Tibial artery (tissue), 4 donors: ENCODE measurements at regions not wholly inside any gene's neighbourhood (a gene's known extent, or its start where the extent isn't known, plus 50 kb on each side); places are given as distances from the start of the nearest gene placed in this dataset.

Experiments
- DNase-seq, 2 donors: peaks; one replicate each; pipeline ENCODE4 v3.0.0-alpha.2; 2019
- H3K27ac ChIP-seq, 2 donors: fragments of 200-600 bp; sonication (generic) in 1 of 2; 1 replicate in 1 of 2; 2 replicates in 1 of 2; pipeline ENCODE4 v1.5.1; 2018 to 2019; ENCODE audit warnings: mild to moderate bottlenecking in 1 of 2
- H3K27me3 ChIP-seq, 2 donors: fragments of 200-600 bp; sonication (generic) in 1 of 2; one replicate each; pipeline versions ENCODE4 v1.5.1 to v1.6.0; 2016 to 2019
- H3K36me3 ChIP-seq, 3 donors: fragments of 200-600 bp; sonication (generic) in 2 of 3; one replicate each; pipeline ENCODE4 v1.5.1; 2016 to 2019; ENCODE audit warnings: mild to moderate bottlenecking in 2 of 3
- H3K4me1 ChIP-seq, 4 donors: fragments of 200-600 bp; sonication (generic) in 2 of 4; 1 replicate in 3 of 4; 2 replicates in 1 of 4; pipeline ENCODE4 v1.5.1; 2016 to 2019
- H3K4me3 ChIP-seq, 2 donors: fragments of 200-600 bp; sonication (generic) in 1 of 2; 1 replicate in 1 of 2; 2 replicates in 1 of 2; pipeline ENCODE4 v1.5.1; 2018 to 2019; ENCODE audit warnings: mild to moderate bottlenecking in 2 of 2
- H3K9me3 ChIP-seq, 3 donors: fragments of 200-600 bp; sonication (generic) in 1 of 3; one replicate each; pipeline ENCODE4 v1.5.1; 2016 to 2019
- intact Hi-C: fragments of 100-400 bp; cut with DNase I; formaldehyde crosslinking; loops from one replicate; pipeline ENCODE4 v1.15.0; 2023; ENCODE audit warnings: low total_unique reads
- TF ChIP-seq, protein P1 (sequence below), 2 experiments: fragments of 200-600 bp in 1 of 2; fragments of 450-650 bp in 1 of 2; IDR thresholded peaks; one replicate each; pipeline ENCODE4 v1.5.1; 2017 to 2019; ENCODE audit warnings: antibody characterized with exemption in 2 of 2, mild to moderate bottlenecking in 1 of 2, moderate library complexity in 1 of 2

DNA sequence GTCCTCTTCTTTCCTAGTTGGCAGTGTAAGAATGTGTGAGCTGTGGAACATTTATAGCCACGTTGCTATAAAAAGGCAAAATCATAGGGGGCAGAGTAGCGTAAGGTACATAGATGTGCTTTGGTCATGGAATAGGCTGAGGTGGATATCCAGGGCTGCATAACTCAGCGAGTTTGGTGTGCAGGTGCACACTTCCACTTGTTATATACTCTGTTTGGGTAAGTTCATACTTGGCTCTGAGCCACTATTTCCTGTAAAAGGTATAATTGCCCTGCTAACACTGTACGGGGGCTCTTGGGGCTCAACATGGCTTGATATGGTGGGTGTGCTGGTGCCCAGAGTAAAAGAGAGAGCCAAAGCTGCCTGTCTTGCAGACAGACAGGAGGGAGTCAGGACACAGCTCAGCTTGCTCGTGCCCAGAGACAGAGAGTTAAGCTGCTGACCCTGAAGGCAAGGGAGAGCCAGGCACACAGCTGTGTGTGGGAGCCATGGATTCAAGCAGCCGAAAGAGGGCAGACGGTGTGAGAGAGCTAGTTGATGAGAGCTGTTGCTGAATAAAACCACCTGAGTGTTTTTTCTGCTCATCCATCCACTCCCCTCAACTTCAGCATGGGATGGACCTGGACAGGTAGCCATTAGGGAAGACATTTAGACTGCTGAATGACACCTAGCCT lies 126.7 kb downstream of the DKK1 start:
- Histone ChIP-seq H3K36me3 (no peaks in the 10 kb centered on the region), H3K27me3 (no peaks in the 10 kb centered on the region), H3K4me1 (no peaks in the 10 kb centered on the region), H3K4me3 (no peak overlapping the region), H3K9me3 (no peaks in the 10 kb centered on the region), H3K27ac (no peak overlapping the region)
- TF ChIP-seq, protein P1, sequence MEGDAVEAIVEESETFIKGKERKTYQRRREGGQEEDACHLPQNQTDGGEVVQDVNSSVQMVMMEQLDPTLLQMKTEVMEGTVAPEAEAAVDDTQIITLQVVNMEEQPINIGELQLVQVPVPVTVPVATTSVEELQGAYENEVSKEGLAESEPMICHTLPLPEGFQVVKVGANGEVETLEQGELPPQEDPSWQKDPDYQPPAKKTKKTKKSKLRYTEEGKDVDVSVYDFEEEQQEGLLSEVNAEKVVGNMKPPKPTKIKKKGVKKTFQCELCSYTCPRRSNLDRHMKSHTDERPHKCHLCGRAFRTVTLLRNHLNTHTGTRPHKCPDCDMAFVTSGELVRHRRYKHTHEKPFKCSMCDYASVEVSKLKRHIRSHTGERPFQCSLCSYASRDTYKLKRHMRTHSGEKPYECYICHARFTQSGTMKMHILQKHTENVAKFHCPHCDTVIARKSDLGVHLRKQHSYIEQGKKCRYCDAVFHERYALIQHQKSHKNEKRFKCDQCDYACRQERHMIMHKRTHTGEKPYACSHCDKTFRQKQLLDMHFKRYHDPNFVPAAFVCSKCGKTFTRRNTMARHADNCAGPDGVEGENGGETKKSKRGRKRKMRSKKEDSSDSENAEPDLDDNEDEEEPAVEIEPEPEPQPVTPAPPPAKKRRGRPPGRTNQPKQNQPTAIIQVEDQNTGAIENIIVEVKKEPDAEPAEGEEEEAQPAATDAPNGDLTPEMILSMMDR (IDR thresholded peaks at IDR 0.05): no peak
- intact Hi-C loops: no loop called here
- DNase-seq: no peak

DNA sequence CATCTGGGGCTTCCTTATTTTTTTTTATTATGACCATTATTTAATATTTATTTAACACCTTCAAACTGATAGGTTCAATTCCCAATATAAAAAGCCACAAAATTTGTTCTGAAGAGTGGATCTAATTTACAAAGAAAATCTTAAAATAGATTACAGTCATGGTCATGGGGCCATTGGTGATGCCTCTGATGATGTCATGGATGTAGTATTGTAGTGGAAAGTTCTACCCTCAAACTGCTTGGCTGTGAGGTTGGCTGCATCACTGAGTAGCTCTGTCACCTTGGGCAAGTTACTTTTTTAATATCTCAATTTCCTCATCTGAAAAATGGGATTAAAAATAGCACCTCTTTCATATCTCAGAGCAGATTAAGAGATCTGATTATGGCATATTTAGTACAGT lies 128.5 kb downstream of the DKK1 start:
- Histone ChIP-seq H3K27ac (no peak overlapping the region), H3K36me3 (no peaks in the 10 kb centered on the region), H3K4me1 (no peaks in the 10 kb centered on the region), H3K4me3 (no peak overlapping the region), H3K27me3 (no peaks in the 10 kb centered on the region), H3K9me3 (no peaks in the 10 kb centered on the region)
- TF ChIP-seq, protein P1 (IDR thresholded peaks at IDR 0.05): no peak
- DNase-seq: no peak
- intact Hi-C loops: no loop called here

DNA sequence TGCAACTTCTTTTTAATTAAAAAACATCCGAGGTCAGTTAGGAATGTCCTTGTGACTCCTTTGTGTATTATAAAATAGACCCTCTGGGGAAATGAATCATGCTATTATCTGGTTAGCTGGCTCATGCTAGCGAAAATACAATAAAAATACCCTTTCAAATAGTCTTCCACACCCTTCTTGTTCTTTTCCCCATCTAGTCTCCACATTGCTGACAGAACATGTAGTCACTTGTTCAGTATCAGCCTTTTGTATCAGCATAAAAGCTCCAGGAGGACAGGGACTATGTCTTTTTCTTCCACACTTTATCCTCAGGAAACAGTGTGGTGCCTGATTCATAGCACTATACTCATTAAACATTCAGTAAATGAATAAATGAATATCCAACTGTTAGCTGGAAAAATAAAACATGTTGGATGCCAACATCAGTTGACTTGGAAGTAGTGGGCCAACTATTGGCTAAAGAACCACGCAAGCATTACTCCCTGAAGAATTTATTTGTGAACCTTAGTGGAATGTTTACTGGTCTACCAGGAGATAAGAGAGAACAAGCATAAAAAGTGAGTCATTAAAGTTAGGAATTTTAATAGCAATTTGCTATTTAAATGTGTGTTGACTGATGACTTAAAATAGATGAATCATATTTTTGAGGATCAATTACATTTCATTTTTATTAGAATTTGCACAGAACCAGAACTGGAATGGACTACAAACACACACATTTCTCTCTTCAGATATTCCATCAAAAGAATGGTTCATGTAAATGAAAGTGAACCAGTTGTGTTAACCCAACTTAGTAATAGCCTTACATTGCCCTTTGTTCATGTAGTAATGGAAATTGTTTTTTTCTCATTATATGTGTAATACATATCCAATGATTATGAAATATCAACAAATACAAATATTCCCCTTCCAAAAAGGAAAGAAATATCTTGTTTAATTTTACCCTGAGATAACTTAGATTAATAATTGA lies 129.6 kb downstream of the DKK1 start:
- intact Hi-C loops: no loop called here
- Histone ChIP-seq H3K27ac (no peak overlapping the region), H3K4me1 (no peaks in the 10 kb centered on the region), H3K9me3 (no peaks in the 10 kb centered on the region), H3K27me3 (no peaks in the 10 kb centered on the region), H3K36me3 (no peaks in the 10 kb centered on the region), H3K4me3 (no peak overlapping the region)
- DNase-seq: no peak
- TF ChIP-seq, protein P1 (IDR thresholded peaks at IDR 0.05): no peak

GRCh38 chr10:52446391-52446790 lies 132.3 kb downstream of the DKK1 start:
- Histone ChIP-seq H3K4me3 (no peak overlapping the region), H3K27me3 (peaks cover 0 to 2% of the 10 kb centered on the region in 2 donors), H3K4me1 (no peaks in the 10 kb centered on the region), H3K36me3 (no peaks in the 10 kb centered on the region), H3K27ac (no peak overlapping the region), H3K9me3 (no peaks in the 10 kb centered on the region)
- intact Hi-C loops: no loop called here
- no peak for DNase-seq
- TF ChIP-seq, protein P1 (IDR thresholded peaks at IDR 0.05): no peak

DNA sequence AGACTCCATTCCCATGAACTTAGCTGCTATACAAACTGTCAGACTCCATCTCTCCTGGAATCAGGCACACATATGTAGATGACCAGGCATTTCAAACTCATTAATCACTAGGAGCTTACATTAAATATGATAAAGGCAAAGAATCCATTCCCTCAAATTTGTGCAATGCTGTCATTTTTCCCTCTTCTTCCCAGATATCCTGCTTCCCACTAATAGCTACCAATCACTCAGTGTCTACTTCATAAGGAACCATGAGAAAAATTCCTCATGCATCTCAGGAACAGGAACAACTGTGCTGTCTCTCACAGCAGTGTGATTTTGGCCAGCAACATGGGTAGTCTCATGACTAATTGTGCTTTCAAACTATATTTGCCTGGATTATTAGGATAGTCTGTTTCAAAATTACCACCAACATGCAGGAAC lies 133.9 kb downstream of the DKK1 start:
- intact Hi-C loops: no loop called here
- H3K4me3 ChIP-seq: no peak overlapping the region
- no peak for DNase-seq

More for the DNA sequence above, 133.9 kb downstream of the DKK1 start:
- H3K36me3 ChIP-seq: no peaks in the 10 kb centered on the region
- no peak overlapping the region for H3K27ac ChIP-seq
- H3K9me3 ChIP-seq: no peaks in the 10 kb centered on the region
- peaks cover 0 to 2% of the 10 kb centered on the region in 2 donors for H3K27me3 ChIP-seq
- TF ChIP-seq, protein P1 (IDR thresholded peaks at IDR 0.05): no peak
- no peaks in the 10 kb centered on the region for H3K4me1 ChIP-seq
